ENCODE measurements at regions not wholly inside any gene's neighbourhood (a gene's known extent, or its start where the extent isn't known, plus 50 kb on each side); places are given as distances from the start of the nearest gene placed in this dataset.
"Not testable (repeated sequence)": the region's sequence is repeated elsewhere in the genome, so short reads cannot be mapped to it uniquely, and the experiment has no call there.

DNA sequence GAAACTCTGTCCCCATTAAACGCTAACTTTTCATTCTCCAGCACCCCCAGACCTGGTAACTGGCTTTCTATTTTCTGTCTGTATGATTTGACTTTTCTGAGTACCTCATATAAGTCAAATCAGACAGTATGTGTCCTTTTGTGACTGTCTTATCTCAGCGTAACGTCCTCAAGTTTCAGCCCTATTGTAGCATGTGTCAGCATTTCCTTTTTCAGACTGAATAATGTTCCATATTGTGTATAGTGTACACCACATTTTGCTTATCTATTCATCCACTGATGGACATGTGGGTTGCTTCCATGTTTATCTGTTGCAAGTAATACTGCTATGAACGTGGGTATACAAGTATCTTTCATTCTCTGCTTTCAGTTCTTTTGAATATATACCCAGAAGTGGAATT lies 242.4 kb downstream of the RTP5 start:
- H3K9me3 ChIP-seq (ENCODE audit: control insufficient read depth in 2 of 2, insufficient read depth in 1 of 2, low read depth in 1 of 2, low read length in 1 of 2); FAIRE-seq; DNase-seq; H3K36me3 ChIP-seq (ENCODE audit: control insufficient read depth in 3 of 3, insufficient read depth in 2 of 3, low read depth in 1 of 3, low read length in 3 of 3); H3K27ac ChIP-seq (ENCODE audit: low read depth in 1 of 3, low read length in 2 of 3); H3K4me1 ChIP-seq (ENCODE audit: control insufficient read depth in 3 of 3, insufficient read depth in 2 of 3, low read depth in 1 of 3, low read length in 2 of 3); H3K27me3 ChIP-seq (ENCODE audit: control insufficient read depth in 3 of 3, insufficient read depth in 3 of 3, low read length in 3 of 3); H3K4me3 ChIP-seq (ENCODE audit: low read depth in 1 of 3, low read length in 3 of 3): not testable (repeated sequence)
- WGBS, 3 donors = 79 to 91% (median 83%) methylated on average over 2 to 4 of the region's 4 CpGs

DNA sequence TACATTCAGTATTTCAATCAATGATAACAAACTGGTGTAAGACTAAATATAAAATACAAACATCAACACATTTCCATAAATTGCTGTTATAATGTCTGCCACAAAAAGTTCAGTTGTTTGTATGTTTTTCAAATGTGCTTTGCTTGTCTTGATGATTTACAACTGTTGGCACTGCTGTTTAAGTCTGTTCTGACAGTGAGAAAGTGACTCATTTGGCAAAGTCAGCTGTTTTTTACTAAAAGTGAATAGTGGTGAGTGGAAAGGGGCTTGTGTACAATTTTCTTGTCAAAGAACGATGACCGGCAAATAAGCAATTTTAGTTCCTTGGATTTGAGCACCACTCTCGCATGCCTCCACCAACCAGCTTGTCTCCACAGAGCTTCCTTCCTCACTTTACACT lies 244.0 kb downstream of the RTP5 start:
- 45 to 71% (median 48%) methylated on average over 2 to 3 of the region's 3 CpGs for WGBS, 3 donors
- peak; percentile 61 for FAIRE-seq
- H3K27me3 ChIP-seq (ENCODE audit: control insufficient read depth in 3 of 3, insufficient read depth in 3 of 3, low read length in 3 of 3); H3K9me3 ChIP-seq (ENCODE audit: control insufficient read depth in 2 of 2, insufficient read depth in 1 of 2, low read depth in 1 of 2, low read length in 1 of 2); H3K36me3 ChIP-seq (ENCODE audit: control insufficient read depth in 3 of 3, insufficient read depth in 2 of 3, low read depth in 1 of 3, low read length in 3 of 3); H3K4me1 ChIP-seq (ENCODE audit: control insufficient read depth in 3 of 3, insufficient read depth in 2 of 3, low read depth in 1 of 3, low read length in 2 of 3); H3K27ac ChIP-seq (ENCODE audit: low read depth in 1 of 3, low read length in 2 of 3); H3K4me3 ChIP-seq (ENCODE audit: low read depth in 1 of 3, low read length in 3 of 3); DNase-seq: not testable (repeated sequence)

DNA sequence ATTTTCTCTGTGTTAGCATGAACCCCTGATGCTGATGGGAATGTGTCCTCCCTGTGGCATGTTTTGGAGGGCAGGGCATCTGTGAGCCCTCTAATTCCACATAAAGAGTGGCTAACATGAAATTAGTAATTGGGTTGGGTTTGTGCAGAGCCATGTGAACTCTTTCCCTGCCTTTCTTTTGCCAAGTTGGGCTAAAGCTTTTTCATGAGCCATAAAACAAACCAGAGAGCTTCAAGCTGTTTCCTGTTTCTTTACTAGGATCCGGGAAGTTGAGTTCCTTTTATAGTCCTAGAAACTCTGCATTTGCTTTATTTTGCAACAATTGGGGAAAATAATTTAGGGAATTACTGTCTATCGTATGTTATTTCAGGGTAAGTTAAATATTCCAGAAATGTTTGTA lies 247.1 kb downstream of the RTP5 start:
- DNase-seq; H3K4me3 ChIP-seq (ENCODE audit: low read depth in 1 of 3, low read length in 3 of 3); H3K9me3 ChIP-seq (ENCODE audit: control insufficient read depth in 2 of 2, insufficient read depth in 1 of 2, low read depth in 1 of 2, low read length in 1 of 2); H3K4me1 ChIP-seq (ENCODE audit: control insufficient read depth in 3 of 3, insufficient read depth in 2 of 3, low read depth in 1 of 3, low read length in 2 of 3); FAIRE-seq; H3K27me3 ChIP-seq (ENCODE audit: control insufficient read depth in 3 of 3, insufficient read depth in 3 of 3, low read length in 3 of 3); H3K36me3 ChIP-seq (ENCODE audit: control insufficient read depth in 3 of 3, insufficient read depth in 2 of 3, low read depth in 1 of 3, low read length in 3 of 3); H3K27ac ChIP-seq (ENCODE audit: low read depth in 1 of 3, low read length in 2 of 3): not testable (repeated sequence)
- WGBS, 3 donors = 20 to 100% (median 47%) methylated on average over 1 of the region's 2 CpGs

DNA sequence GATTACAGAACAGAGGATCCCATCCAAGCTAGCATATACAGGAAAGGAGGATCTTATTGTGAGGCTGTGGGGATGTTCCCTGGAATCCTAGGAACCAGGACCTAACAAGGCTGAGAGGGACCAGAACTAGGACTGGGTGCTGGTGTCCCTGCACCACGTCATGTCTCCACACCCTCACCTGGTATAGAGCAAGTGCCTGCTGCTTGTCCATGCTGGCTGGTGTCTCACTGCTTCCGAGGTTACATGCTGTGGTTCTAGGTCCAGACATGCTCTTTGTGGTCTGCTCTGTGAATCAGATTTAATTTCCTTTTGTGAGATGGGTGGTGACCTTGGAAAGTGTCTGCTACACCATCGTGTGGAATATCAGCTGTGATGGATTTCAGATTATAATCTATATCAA lies 247.8 kb downstream of the RTP5 start:
- DNase-seq; H3K27ac ChIP-seq (ENCODE audit: low read depth in 1 of 3, low read length in 2 of 3); H3K4me1 ChIP-seq (ENCODE audit: control insufficient read depth in 3 of 3, insufficient read depth in 2 of 3, low read depth in 1 of 3, low read length in 2 of 3); H3K4me3 ChIP-seq (ENCODE audit: low read depth in 1 of 3, low read length in 3 of 3); FAIRE-seq; H3K27me3 ChIP-seq (ENCODE audit: control insufficient read depth in 3 of 3, insufficient read depth in 3 of 3, low read length in 3 of 3); H3K36me3 ChIP-seq (ENCODE audit: control insufficient read depth in 3 of 3, insufficient read depth in 2 of 3, low read depth in 1 of 3, low read length in 3 of 3); H3K9me3 ChIP-seq (ENCODE audit: control insufficient read depth in 2 of 2, insufficient read depth in 1 of 2, low read depth in 1 of 2, low read length in 1 of 2): not testable (repeated sequence)
- WGBS, 3 donors = no CpG with 5 or more reads among the region's 3 CpGs

DNA sequence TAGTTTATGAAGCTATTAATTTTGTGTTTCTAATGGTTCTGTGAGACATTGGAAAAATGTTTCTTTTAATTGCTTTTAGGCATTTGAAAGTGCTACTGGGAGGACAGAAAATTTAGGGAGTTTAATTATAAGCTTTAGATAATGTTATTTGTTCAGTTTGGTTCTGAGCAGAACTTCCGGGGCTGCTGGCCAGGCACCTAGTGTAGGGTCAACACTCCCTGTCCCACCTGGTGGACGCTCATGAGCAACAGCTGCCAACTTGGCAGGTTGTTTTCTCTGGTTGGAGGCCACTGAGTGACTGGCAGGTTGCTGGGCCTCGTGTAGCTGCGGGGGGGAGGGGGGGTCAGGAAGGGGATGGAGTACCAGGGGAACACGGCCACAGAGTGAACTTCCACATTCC lies 250.2 kb downstream of the RTP5 start:
- 67 to 84% (median 77%) methylated on average over 4 to 5 of the region's 5 CpGs for WGBS, 3 donors
- DNase-seq = not testable (repeated sequence)

DNA sequence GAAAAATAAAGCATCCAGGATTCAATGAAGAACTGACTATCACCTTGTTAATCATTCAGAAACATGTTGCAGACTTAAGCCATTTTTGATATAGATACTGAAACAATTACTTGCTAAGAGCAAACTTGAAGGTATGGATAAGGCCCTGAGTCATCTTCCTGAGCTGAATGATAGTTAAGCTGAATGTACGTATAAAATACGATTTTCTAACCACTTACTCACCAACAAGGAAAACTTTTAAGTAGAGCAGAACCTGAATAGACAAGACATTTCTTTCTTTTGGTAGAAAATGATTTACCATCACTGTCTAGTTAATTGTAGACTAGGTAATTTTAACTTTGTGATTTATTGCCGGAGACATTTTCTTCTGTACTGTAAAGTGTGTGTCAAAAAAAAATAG lies 261.2 kb downstream of the RTP5 start:
- WGBS, 3 donors = 85 to 91% (median 88%) methylated on average over 3 of the region's 3 CpGs
- not testable (repeated sequence) for FAIRE-seq

More for the DNA sequence above, 250.2 kb downstream of the RTP5 start:
- H3K27ac ChIP-seq (ENCODE audit: low read depth in 1 of 3, low read length in 2 of 3); H3K4me3 ChIP-seq (ENCODE audit: low read depth in 1 of 3, low read length in 3 of 3); H3K4me1 ChIP-seq (ENCODE audit: control insufficient read depth in 3 of 3, insufficient read depth in 2 of 3, low read depth in 1 of 3, low read length in 2 of 3); H3K27me3 ChIP-seq (ENCODE audit: control insufficient read depth in 3 of 3, insufficient read depth in 3 of 3, low read length in 3 of 3); H3K36me3 ChIP-seq (ENCODE audit: control insufficient read depth in 3 of 3, insufficient read depth in 2 of 3, low read depth in 1 of 3, low read length in 3 of 3); H3K9me3 ChIP-seq (ENCODE audit: control insufficient read depth in 2 of 2, insufficient read depth in 1 of 2, low read depth in 1 of 2, low read length in 1 of 2); FAIRE-seq: not testable (repeated sequence)

DNA sequence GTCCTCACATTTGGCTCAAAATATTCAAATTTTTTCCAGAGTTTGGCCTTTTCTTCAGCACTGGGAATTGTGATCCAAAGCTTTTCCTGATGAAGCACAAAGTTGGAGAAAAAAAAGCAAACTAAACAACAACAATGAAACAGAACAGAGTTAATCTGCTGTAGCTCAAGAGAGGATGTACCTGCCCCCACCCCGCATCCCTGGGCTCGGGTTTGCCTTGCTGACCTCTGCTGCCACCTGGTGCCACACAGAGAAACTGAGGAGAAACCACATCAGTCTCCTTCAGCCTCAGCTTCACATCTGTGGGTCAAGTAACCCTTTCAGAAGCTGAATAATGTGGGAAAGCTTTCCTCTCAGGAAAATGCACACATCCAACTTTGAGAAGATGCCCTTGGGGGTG lies 290.4 kb downstream of the RTP5 start:
- H3K27me3 ChIP-seq (ENCODE audit: control insufficient read depth in 3 of 3, insufficient read depth in 3 of 3, low read length in 3 of 3); H3K36me3 ChIP-seq (ENCODE audit: control insufficient read depth in 3 of 3, insufficient read depth in 2 of 3, low read depth in 1 of 3, low read length in 3 of 3); H3K27ac ChIP-seq (ENCODE audit: low read depth in 1 of 3, low read length in 2 of 3); H3K4me3 ChIP-seq (ENCODE audit: low read depth in 1 of 3, low read length in 3 of 3); H3K4me1 ChIP-seq (ENCODE audit: control insufficient read depth in 3 of 3, insufficient read depth in 2 of 3, low read depth in 1 of 3, low read length in 2 of 3); H3K9me3 ChIP-seq (ENCODE audit: control insufficient read depth in 2 of 2, insufficient read depth in 1 of 2, low read depth in 1 of 2, low read length in 1 of 2); DNase-seq; FAIRE-seq: not testable (repeated sequence)
- WGBS, 3 donors = 0 to 10% (median 0%) methylated on average over 1 to 2 of the region's 2 CpGs

More for the DNA sequence above, 261.2 kb downstream of the RTP5 start:
- H3K36me3 ChIP-seq (ENCODE audit: control insufficient read depth in 3 of 3, insufficient read depth in 2 of 3, low read depth in 1 of 3, low read length in 3 of 3); H3K27ac ChIP-seq (ENCODE audit: low read depth in 1 of 3, low read length in 2 of 3); H3K9me3 ChIP-seq (ENCODE audit: control insufficient read depth in 2 of 2, insufficient read depth in 1 of 2, low read depth in 1 of 2, low read length in 1 of 2); H3K4me1 ChIP-seq (ENCODE audit: control insufficient read depth in 3 of 3, insufficient read depth in 2 of 3, low read depth in 1 of 3, low read length in 2 of 3); H3K27me3 ChIP-seq (ENCODE audit: control insufficient read depth in 3 of 3, insufficient read depth in 3 of 3, low read length in 3 of 3); H3K4me3 ChIP-seq (ENCODE audit: low read depth in 1 of 3, low read length in 3 of 3); DNase-seq: not testable (repeated sequence)

DNA sequence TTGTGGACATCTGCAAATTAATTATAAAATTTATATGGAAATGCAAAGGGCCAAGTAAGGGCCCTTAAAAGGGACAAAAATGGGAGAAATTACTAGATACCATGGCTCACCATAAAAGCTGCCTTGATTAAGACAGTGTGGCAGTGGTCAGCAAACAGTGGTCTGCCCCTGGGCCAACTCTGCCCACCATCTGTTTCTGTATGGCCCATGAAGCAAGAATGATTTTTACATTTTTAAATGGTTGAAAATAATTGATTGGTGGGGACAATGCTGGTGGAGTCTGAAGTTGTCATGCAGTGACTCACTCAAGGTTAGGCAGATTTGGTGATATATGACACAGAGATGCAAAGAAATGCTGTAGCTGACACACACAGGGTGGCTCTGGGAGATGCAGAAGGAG lies 295.6 kb downstream of the RTP5 start:
- not testable (repeated sequence) for DNase-seq; H3K9me3 ChIP-seq (ENCODE audit: control insufficient read depth in 2 of 2, insufficient read depth in 1 of 2, low read depth in 1 of 2, low read length in 1 of 2); H3K4me1 ChIP-seq (ENCODE audit: control insufficient read depth in 3 of 3, insufficient read depth in 2 of 3, low read depth in 1 of 3, low read length in 2 of 3); H3K36me3 ChIP-seq (ENCODE audit: control insufficient read depth in 3 of 3, insufficient read depth in 2 of 3, low read depth in 1 of 3, low read length in 3 of 3); FAIRE-seq; H3K27me3 ChIP-seq (ENCODE audit: control insufficient read depth in 3 of 3, insufficient read depth in 3 of 3, low read length in 3 of 3); H3K27ac ChIP-seq (ENCODE audit: low read depth in 1 of 3, low read length in 2 of 3); H3K4me3 ChIP-seq (ENCODE audit: low read depth in 1 of 3, low read length in 3 of 3)

DNA sequence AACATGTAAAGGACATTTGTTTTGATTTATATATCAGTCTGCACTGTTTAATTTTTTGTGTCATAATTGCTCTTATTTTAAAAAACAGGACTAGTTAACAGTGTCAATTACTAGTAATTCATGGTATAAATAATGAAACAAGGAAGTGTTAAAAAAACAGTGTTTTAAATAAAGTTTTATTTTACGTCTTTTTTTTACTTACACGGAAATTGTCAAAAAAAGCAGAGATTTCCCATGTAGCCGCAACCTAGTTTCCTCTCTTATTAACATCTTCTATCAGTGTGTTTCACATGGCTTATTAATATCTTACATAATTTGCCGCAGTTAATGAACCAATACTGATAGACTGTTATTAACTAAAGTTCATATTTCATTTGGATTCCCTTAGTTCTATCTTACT lies 301.8 kb downstream of the RTP5 start:
- H3K27me3 ChIP-seq (ENCODE audit: control insufficient read depth in 3 of 3, insufficient read depth in 3 of 3, low read length in 3 of 3); H3K9me3 ChIP-seq (ENCODE audit: control insufficient read depth in 2 of 2, insufficient read depth in 1 of 2, low read depth in 1 of 2, low read length in 1 of 2); H3K4me3 ChIP-seq (ENCODE audit: low read depth in 1 of 3, low read length in 3 of 3); H3K27ac ChIP-seq (ENCODE audit: low read depth in 1 of 3, low read length in 2 of 3); FAIRE-seq; DNase-seq; H3K36me3 ChIP-seq (ENCODE audit: control insufficient read depth in 3 of 3, insufficient read depth in 2 of 3, low read depth in 1 of 3, low read length in 3 of 3); H3K4me1 ChIP-seq (ENCODE audit: control insufficient read depth in 3 of 3, insufficient read depth in 2 of 3, low read depth in 1 of 3, low read length in 2 of 3): not testable (repeated sequence)
- 94 to 96% (median 95%) methylated on average over 4 of the region's 4 CpGs for WGBS, 3 donors
